ENCODE measurements at regions not wholly inside any gene's neighbourhood (a gene's known extent, or its start where the extent isn't known, plus 50 kb on each side); places are given as distances from the start of the nearest gene placed in this dataset.

DNA sequence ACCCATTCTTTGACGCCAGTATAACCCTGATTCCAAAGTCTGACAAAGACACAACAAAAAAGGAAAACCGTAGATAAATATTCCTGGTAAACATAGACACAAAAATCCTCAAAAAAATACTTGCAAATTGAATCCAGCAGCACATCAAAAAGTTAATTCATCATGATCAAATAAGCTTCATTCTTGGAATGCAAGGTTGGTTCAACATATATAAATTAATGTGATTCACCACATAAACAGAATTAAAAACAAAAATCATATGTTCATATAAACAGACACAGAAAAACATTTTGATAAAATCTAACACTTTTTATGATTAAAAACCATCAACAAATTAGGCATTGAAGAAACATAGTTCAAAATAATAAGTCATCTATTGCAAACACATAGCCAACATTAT, 324.2 kb upstream of the TRPC7 start:
- no peak for DNase-seq (ENCODE audit: low read depth)

DNA sequence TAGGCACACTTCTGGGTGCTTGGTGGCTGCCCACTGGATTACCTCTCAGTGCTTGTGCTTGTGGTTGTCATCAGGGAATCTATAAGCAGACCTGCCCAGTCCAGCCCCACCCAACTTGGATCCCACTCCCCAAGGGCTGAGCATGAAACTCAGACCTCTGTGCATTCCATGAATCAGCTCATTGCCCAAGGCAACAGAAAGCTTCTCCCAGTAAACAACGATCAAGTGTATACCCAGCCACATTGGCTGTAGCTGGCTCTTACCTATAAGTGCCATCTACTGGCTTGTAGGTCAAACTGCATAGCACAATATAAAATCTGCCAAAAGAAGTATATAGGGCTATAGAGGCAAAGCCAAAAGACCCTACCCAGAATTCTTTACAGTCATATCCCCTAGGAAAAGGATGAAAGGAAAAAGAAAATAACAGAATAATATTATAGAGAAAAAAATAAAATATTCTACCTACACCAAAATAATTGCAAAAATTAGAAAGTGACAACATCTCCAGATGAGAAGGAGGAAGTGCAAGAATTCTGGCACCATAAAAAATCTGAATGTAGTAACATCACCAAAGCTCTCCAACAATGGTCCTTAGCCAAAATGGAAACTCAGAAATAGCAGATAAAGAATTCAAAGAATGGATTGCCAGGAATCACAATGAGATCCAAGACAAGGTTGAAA, 321.0 kb upstream of the TRPC7 start:
- DNase-seq (ENCODE audit: low read depth): no peak

DNA sequence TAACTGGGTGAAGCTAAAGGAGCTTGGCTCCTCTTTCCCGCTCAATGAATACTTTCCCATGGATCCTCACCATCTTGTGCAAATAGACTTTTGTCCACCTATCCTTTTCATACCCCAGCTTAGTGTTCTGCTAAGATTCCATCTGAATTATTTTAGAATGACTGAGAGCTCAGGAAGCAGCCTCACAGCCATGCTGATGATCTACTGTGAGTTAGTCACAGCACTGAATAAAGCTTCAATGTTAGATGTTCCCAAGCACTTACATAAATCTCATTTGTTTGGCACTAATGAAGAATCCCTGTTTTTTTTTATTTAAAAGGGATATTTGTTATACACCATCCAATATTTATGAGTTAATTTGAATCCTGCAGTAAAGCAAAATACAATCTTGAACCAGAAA, 317.6 kb upstream of the TRPC7 start:
- DNase-seq (ENCODE audit: low read depth): no peak

DNA sequence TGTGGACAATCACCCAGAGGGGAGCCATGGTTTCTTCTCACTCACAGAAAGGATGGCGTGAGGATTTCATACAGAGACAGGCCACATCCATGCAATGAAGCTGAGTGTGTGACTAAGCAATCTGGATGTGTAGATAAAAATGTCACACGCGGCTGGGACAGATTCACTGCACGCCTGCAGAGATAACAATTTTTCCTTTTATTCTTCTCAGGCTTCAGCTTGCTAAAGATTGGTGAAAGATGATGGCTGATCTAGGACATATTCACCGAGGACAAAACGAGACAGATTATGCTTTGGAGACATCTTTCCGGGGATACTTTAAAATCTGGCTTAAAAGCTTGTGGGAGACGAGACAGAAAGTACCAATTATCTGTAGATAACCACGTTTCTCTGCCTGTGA, 313.9 kb upstream of the TRPC7 start:
- no peak for DNase-seq (ENCODE audit: low read depth)

DNA sequence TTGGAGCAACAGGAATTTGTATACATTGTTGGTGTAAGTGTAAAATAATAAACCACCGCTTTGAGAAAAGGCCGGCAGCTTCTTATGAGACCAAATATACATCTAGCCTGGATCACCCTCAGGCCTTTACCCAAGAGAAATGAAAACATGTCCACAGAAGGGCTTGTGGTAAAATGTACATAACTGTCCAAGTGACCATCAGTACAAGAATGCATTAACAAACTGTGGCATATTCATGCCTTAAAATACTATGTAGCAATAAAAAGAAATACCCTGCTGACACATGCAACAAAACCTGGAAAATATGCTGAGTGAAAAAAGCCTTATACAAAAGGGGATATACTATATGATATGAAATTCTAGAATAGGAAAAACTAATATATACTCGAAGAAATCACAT, 311.9 kb upstream of the TRPC7 start:
- no peak for DNase-seq (ENCODE audit: low read depth)

DNA sequence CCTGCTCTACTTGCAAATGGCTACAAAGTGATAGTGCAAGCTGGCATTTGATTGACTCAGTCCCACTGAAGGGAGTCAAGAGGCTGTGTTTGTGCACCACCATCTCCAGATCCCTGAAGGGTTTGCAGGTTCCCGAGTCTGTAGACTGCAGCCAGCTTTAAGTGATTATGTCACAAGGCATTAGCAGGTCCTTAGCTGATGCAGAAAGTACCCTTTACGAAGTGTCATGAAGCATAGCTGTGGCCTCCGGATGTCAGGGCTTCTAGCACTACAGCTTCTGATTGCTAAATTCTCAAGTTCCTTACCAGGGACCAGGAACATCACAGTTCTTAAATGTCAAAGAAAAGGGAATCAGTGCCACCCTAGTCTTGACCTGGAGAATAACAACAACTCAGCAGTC, 311.3 kb upstream of the TRPC7 start:
- DNase-seq (ENCODE audit: low read depth): no peak

DNA sequence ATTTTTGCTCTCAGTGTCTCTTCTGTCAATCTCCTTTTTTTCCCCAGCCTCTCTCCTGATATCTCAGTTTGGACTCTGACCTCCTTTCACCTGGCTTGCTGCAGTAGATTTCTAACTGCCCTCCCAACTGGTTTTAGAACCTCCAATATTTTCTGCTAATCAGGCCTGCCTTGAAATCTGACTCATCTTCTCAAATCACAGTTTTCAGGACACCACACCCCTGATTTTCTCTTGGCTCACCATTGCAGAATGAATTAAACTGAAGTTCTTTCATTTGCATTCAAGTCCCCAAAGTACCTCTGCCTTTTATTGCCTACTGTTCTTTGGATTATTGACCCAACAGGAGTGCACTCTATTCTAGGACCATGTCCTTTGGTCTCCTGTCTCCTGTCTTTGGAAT, 310.4 kb upstream of the TRPC7 start:
- no peak for DNase-seq (ENCODE audit: low read depth)

DNA sequence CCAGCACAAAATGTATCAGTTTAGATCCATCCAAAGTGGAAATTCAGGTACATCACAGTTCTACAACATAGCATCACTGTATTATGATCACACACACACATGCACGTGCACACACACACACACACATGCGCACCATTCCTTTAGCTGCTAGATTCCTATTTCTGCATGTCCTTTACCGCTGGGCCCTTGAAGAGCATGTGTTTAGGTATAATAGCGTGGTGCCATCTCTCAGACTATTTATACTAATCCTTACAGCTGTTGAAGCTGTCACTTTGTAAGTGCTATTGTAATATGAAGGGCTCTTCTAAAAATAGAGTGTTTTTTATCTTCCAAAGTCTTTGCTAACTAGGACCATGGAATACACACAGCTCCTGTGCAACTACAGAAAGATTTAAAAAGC, 308.8 kb upstream of the TRPC7 start:
- DNase-seq (ENCODE audit: low read depth): no peak

DNA sequence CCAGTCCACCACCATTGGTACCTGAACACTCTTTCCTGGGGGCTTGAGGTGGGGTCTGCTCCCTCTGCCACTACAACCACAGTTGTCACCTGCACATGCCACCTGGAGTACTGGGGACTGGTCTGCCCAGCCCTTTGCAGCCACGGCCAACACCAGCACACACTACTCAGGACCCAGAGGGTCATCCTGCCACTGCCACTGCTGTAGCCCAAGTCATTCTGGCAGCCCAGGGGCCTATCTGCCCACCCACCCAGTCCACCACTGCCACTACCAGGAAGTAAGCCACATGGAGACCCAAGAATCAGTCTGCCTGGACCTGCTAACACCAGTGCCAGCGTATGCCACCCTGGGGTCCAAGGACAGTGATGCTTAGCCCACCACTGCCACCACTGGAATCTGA, 302.4 kb upstream of the TRPC7 start:
- DNase-seq (ENCODE audit: low read depth): no peak

DNA sequence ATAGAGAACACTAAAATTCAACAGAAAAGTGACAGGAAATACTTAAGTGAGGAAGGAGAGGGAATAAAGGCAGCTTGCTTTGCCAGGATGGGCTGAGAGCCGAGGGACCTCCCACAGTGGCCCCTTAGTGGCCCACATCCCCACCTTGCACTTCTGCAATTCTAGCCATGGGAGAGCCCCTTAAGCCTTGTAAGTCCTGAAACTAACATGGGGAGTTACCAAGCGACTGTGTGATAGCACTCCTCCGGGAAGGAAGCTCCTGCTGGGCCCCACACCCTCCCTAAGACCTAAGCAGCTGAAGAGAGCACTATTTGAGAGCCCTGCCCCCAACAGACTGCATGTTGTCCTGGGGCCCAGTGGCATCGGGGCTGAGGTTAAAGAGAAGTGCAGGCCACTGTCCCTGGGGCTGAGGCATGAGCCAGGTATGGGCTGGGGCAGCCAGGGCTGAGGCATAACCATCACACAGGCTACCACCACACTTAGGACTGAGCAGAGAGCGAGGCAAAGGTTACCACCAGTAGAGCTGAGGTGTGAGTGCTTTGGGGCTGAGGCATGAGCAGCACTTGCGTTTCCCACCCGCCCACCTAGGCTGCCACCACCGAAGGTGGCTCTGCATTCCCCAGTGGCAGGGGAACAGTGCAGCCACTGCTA, 301.8 kb upstream of the TRPC7 start:
- no peak for DNase-seq (ENCODE audit: low read depth)

DNA sequence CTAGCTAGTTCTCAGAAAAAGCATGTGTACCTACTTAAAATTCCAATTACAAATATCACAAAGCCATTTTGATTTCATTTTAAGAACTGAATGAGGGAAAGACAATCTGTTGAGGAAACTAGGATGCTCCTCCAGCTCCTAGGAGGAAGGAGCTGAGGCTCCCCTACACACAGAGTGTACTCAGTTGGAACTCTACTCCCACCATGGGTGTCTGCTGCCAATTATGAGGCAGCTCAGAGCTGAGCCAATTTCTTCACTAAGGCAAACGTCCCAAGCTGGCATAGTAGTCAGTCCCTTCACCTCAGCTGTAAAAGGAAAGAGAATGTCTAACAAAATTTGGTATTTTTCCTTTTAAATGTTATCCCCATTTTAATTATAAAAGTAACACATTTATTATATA, 300.0 kb upstream of the TRPC7 start:
- DNase-seq (ENCODE audit: low read depth): no peak

DNA sequence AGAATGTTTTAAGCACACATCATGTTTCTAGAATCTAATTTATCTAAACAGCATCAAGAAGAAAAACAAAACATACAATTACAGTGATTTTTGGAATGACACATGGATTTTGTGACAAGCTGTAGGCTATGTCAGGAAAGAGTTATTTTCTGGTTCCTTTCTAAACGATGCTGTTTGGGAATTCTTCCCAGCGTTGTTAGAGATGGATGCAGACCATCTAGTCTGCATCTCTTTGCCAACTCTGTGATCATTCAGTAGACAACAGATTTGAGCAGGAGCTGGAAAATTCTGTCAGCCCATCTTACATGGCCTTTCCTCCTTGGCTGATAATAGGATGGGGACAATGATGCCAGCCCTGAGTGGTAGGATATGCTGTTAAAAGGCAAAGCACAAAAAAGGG, 295.7 kb upstream of the TRPC7 start:
- no peak for DNase-seq (ENCODE audit: low read depth)

DNA sequence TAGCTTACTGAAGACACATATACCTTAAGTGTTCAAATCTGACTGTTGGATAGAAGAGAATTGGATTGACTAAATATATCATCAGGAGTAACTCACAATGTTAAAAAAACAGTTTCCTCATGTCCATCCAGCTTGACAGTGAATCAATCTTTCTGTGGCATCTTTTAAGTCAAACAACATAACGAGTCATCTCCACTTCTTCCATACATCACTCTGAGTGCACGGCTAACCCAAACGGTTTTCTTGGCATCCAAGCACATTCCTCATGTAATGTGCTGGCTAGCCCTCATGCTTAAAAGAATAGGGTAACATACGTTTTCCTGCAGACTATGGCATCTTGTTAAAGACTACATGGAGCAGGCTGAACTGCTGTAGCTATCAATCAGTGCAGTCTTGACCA, 291.5 kb upstream of the TRPC7 start:
- DNase-seq (ENCODE audit: low read depth): no peak

DNA sequence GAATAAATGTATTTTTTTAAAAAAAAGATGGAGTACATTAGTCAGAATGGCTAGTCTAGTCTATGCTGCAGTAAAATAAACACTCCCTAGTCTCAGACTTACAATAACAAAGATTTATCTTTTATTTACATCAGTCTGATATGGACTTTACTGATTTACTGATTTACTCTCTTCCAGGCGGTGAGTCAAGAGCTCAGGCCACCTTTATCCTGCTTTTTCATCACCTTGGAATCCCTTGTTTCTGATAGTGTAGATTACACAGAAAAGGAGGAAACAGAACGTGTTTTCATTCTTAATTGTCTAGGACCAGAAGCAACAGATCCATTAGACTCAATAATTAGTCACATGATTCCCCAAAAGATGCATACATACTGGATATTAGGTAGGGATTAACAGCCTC, 290.1 kb upstream of the TRPC7 start:
- no peak for DNase-seq (ENCODE audit: low read depth)

DNA sequence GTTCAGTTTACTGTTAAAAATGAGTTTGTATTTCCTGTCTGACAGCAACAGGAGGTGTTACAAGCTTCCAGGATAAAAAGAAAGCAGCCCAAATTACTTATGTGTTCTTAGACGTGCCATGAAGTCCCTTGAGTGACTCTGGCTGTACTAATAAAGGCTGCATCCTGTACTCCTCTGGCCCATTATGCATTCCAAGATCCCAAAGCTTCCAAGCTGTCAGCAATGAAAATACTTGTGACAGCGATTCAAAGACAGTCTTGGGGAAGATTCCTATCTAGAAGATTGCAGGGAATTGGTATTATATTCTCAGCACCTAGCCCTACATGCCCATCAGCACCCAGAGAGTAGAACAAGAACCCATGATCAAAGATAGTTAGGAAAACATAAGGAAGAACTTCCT, 281.6 kb upstream of the TRPC7 start:
- no peak for DNase-seq (ENCODE audit: low read depth)

DNA sequence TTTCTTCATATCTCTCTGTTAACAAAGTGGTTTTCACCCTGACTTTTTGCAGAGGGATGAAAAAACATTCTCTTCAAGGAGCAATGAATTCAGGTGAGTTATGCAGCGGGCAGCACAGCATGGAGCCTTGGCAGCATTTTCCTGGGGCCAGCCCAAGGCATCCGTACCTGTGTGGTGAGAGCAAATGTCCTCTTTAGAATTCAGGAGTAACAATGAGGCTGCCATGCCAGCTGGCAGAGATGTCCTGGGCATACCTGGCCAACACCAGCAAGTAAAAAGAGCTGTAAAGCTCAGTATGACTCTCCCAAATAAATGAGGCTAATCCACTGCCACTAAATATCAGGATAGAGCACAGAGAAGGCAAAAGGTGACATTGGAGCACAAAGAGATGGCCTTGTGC, 277.6 kb upstream of the TRPC7 start:
- no peak for DNase-seq (ENCODE audit: low read depth)

DNA sequence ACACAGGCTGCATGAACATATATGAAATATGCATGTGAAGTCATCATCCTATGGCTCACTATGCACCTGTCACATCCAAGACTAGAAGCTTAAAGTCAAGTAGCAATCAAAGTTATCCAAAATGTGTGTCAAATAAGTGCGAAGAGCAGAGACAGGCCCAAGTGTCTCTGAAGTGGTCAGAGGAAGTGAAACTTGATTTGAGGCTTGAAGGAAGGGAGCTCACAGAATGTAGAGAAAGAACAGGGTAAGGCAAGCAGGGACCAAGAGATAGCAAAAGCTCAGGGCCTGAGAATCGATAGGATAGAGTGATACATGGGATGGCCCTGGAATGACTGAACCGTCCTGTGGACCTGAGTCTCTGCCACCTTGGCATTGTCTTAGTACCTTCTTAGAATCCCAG, 274.3 kb upstream of the TRPC7 start:
- DNase-seq (ENCODE audit: low read depth): no peak

DNA sequence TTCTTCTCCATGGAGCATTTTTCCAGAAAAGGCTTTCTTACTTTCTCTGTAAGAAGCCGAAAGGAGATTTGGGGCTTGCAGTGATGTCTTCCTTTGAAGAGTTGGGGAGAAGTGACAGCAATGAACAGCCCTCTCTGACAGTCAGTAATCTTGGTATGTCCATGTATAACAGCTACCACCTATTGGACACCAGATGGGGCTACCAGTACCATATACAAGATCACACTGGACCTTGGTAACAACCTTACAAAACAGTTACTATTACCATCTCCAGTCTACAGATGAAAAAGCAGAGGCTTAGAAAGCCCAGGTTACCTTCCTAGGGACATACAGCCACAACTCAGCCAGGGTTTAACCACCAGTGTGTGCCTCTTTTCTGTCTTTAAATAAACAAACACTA, 272.7 kb upstream of the TRPC7 start:
- DNase-seq (ENCODE audit: low read depth): no peak

DNA sequence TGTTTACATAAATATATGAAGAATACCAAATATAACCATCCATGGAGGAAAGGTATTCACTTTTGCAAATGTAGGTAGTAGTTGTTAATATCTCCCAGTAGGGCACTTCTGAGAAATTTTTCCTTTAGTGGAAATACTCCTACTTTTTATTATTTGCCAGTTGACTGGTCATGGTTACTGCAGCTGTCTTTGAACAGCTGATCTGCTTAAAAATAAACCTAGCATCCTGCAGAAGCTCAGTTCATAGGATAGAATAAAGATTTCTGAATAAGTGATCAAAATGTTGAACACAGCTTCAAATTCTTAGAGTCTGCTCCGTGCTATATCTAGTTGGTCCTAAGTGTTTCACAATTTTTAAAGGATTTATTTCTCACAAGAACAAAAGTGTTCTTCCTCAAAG, 270.7 kb upstream of the TRPC7 start:
- DNase-seq (ENCODE audit: low read depth): no peak

DNA sequence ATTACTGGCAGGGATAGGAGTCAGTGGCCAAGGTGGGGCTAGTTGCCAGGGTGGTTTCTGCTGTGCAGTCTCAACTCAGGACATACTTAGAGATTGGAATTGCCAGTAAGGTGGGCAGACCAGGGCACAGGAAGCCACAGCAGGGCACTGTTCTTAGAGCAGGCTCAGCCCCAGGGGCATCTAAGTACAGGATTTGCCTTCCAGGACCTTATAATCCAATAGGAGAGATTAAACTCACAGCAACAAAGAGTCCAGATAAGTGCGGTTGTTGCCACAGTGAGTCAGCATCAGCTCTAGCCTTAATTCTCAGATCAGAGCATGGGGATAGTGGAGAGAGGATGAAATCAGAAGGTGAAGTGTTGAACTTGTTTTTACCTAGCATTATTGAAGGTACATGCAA, 265.8 kb upstream of the TRPC7 start:
- DNase-seq (ENCODE audit: low read depth): no peak

DNA sequence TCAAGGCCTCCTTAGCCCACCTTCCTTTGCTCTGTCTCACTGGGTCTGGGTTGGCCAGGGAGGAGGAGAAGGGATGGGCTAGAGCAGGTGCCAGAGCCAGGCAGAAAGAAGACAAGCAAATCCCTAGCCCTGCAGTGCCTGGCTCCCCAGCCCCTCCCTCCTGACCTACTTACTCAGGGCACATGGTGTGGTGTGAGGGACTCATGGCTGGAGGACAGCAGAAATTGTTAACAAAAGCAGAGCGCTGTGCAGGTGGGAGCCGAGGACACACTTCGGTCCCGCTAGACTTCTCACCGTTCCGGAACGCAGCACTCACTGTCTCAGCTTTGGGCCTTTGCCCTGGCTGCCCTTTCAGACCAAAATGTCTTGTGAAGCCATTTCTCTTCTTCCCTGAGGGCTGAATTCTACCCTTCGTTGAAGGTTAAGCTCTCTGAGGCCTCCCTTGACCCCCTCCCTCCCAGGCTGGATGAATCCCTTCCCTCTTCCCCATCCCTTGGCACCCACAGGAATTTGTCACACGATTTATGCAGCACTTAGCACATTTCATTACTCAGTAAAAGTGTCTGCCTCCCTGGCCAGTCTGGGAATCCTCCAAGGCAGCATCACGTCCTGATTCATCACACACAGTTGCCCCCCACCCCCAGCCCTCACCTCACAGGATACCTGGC, 263.9 kb upstream of the TRPC7 start:
- no peak for DNase-seq (ENCODE audit: low read depth)

DNA sequence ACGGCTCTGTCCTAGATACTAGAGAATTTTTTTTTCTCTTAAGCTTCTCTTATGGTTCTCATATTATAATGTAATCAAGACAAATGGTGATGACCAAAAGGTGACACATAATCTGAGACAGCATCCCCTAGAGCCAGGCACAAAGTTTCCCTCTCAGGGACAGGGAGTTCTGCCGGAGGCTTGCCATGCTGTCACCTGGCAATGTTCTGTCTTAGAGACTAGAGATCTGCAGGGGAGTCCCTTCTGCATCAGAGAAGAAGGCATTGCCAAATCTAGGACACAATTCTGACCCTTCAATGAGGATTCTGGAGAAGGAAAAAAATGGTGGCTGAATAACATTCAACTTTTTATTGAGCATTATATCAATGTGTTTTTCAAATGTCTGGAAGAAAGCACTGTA, 261.2 kb upstream of the TRPC7 start:
- no peak for DNase-seq (ENCODE audit: low read depth)

DNA sequence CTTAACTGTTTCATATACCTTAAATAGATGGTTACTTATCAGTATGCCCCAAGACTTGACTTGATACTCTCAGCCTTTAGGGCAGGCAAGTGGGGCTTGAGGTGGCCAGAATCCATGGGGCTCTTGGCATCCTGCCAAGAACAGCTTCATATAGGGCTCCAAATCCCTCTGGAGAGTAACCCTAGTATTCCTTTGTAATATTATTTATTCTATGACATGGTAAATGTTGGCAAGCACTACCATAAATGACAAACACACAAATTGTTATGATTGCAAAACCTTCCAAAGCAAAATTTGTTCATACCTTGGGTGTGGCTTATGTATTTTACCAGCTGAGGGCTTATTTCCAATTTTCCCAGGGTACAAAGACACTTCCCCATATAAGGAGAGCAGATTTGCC, 257.4 kb upstream of the TRPC7 start:
- DNase-seq (ENCODE audit: low read depth): no peak

DNA sequence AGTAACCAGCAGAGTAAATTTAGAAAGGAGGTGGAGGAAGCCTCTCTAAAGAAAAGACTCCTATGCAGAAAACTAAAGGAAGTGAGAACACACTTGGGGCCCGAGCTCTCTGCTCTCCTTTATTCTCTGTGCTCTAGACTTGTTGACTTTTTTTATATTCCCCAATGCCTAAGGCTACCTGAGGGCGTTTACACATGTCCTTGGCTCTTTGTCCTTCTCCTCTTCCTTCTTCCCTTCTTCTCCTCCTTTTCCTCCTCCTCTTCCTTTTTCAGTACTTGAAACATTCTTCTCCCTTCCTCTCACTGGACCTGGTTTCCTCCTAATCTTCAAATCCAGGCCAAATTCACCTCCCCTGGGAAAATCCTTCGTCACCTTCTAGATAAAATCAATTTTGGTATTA, 256.4 kb upstream of the TRPC7 start:
- no peak for DNase-seq (ENCODE audit: low read depth)

Data from stromal cell of bone marrow (primary cell).